AG10803 (cell line): ENCODE measurements at regions not wholly inside any gene's neighbourhood (a gene's known extent, or its start where the extent isn't known, plus 50 kb on each side); places are given as distances from the start of the nearest gene placed in this dataset.
"Not testable (repeated sequence)": the region's sequence is repeated elsewhere in the genome, so short reads cannot be mapped to it uniquely, and the experiment has no call there.

Experiments
- DNase-seq: peaks from one replicate; pipeline ENCODE4 v3.0.0; 2010; ENCODE audit warnings: low read depth
- H3K4me3 ChIP-seq: 2 replicates; pipeline ENCODE4 v1.5.1; 2011; ENCODE audit warnings: mild to moderate bottlenecking, low read length, control low read depth
- TF ChIP-seq, protein P1 (sequence below): conservative IDR thresholded peaks from 2 replicates; pipeline ENCODE4 v1.5.1; 2011; ENCODE audit warnings: mild to moderate bottlenecking, low read length, control low read depth, inconsistent platforms

DNA sequence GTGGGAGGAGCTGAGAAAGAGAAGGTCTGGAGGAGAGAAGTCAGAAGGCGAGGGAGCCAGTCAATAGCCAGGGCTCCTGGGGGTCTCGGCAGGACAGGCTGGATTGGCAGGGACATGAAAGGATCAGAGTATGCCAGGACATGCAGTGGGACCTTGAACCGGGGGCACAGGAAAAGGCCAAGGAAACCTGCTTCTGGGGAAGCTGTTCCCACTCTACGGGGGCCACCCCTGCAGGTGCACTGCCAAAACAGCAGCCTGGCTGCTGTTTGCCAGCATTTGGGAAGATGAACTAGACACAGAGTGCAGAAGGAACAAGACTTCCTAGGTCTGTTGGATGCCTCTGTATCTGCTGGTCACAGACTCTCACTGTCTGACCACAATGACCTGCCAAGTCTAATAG is 194.9 kb upstream of the PRSS58 start:
- H3K4me3 ChIP-seq, result no peak overlapping the region
- TF ChIP-seq, protein P1, sequence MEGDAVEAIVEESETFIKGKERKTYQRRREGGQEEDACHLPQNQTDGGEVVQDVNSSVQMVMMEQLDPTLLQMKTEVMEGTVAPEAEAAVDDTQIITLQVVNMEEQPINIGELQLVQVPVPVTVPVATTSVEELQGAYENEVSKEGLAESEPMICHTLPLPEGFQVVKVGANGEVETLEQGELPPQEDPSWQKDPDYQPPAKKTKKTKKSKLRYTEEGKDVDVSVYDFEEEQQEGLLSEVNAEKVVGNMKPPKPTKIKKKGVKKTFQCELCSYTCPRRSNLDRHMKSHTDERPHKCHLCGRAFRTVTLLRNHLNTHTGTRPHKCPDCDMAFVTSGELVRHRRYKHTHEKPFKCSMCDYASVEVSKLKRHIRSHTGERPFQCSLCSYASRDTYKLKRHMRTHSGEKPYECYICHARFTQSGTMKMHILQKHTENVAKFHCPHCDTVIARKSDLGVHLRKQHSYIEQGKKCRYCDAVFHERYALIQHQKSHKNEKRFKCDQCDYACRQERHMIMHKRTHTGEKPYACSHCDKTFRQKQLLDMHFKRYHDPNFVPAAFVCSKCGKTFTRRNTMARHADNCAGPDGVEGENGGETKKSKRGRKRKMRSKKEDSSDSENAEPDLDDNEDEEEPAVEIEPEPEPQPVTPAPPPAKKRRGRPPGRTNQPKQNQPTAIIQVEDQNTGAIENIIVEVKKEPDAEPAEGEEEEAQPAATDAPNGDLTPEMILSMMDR, result no peak
- no peak for DNase-seq

DNA sequence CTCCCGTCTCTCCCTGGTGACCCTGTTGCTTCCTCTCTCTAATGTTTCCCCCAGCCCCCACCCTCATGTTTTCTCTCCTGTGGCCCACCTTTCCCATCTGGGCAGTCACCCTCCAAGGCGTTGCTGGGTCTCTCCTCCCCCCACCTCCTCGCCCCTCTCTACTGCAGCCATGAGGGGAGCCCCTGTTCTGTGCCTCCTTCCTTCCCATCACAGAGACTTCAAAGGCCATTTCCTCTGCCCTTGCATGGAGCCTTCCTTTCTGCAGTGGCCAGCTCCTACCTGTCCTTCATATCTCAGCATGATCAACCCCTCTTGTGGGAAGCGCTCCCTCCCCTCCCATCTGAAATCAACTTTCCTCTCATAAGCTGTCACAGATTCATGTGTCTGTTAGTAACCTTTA is 194.0 kb upstream of the PRSS58 start:
- no peak overlapping the region for H3K4me3 ChIP-seq
- TF ChIP-seq, protein P1, result no peak
- DNase-seq, result no peak

DNA sequence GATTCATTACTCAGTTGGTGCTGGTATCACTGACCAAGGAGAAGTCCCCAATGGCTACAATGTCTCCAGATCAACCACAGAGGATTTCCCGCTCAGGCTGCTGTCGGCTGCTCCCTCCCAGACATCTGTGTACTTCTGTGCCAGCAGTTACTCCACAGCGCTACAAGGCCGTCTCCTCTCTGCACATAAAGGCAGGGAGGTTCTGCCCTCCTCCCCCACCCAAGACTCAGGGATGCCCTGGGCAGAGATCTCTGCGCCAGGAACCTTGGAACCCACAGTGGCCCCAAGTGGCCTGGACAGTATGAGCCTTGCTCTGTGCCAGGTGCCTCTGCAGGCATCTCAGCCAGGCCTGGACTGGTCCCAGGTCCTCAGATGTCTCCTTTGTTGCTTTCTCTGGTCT is 193.4 kb upstream of the PRSS58 start:
- H3K4me3 ChIP-seq, result no peak overlapping the region
- TF ChIP-seq, protein P1, result no peak
- no peak for DNase-seq

DNA sequence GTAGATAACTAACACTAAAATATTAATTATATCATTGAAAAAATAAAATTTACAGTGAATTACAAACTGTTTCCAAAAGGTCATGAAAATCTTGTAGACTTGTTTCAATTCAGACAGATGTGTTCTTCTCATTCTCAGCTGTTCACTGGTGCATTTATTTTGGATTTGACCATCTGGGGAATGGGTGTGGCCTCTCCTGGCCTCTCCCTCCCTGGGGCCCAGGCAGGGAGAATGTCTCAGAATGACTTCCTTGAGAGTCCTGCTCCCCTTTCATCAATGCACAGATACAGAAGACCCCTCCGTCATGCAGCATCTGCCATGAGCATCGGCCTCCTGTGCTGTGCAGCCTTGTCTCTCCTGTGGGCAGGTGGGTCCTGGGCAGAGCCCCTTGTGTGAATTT is 192.8 kb upstream of the PRSS58 start:
- no peak overlapping the region for H3K4me3 ChIP-seq
- no peak for DNase-seq
- TF ChIP-seq, protein P1, result no peak

DNA sequence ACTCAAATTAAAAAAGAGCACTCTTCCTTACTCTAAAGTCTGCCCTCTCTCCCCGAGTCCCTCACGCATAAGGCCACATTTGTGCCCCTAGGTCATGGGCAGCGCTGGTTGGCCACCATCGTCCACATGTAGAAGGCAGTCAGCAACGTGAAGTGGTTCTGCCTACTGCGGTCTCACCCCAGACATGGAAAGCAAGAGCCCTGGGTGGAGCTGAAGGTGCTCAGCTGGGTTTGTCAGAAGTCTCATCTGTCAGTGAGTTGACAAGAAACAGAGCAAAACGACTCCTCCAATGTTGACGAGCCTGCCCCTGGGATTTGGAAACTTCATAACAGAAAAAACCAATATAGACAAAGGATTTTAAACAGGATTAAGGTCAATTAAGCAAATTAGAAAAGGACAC is 192.3 kb upstream of the PRSS58 start:
- DNase-seq, result no peak
- no peak overlapping the region for H3K4me3 ChIP-seq
- TF ChIP-seq, protein P1, result no peak

DNA sequence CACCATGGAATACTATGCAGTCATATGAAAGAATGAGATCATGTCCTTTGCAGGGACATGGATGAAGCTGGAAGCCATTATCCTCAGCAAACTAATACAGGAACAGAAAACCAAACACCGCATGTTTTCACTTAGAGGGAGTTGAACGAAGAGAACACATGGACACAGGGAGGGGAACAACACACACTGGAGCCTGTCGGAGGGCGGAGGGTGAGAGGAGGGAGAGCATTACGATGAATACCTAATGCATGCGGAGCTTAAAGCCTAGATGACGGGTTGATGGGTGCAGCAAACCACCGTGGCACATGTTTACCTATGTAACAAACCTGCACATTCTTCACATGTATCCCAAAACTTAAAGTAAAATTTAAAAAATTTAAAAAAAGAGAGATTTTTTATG is 191.0 kb upstream of the PRSS58 start:
- DNase-seq, H3K4me3 ChIP-seq: not testable (repeated sequence)

DNA sequence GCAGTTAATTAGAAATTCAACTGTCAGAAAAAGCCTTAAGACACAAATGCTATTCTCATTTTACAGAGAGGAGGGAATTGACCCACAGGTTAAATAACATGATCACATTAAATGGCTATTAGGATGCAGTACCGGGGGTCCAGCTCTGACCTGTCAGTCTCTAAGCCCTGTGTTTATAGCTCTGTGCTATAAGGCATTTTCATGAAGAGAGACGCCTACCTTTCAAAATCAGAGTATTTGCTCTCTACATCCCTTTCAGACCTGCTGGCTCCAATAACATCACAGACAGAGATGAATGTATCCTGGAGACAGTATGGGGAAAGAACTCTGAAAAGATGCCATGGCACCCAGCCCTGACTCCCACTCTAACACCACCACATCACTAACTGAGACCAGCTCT is 189.9 kb upstream of the PRSS58 start:
- TF ChIP-seq, protein P1, result no peak
- no peak overlapping the region for H3K4me3 ChIP-seq
- DNase-seq, result no peak

DNA sequence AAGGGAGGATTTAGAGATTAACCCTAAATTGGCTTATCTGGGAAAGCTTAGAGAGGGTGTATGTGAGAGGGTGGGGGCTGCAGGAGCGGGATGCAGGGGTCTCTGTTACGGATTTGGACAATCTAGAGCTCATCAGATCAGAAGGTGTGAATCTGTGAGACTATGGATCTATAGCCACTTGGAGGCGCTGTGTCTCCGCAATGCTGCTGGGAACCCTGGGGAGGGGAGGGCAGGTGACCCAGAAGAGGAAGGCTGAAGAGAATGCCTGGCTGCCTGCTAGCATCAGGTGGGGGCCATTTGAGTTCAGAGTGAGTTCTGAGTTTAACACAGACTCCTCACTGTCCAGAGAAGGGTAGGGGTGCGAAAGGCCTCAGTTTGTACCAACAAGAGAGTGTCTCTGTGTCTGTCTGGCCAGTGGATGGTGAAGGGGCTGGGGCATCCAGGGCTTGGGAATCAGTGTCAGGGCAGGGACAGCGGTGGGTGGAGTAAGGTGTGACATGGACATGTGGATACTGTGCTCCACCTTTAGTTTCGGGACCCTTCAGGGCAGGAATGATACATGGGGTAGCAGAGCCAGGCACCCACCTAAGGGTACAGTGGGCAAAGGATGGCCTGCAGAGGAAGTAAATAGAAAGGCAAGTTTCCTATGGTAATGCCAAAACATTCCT is 187.3 kb upstream of the PRSS58 start:
- DNase-seq, result no peak
- TF ChIP-seq, protein P1, result peak; percentile 15; the same call in 1 of the 2 replicates
- H3K4me3 ChIP-seq, result no peak overlapping the region
